HG02571 (cell line): ENCODE measurements at regions not wholly inside any gene's neighbourhood (a gene's known extent, or its start where the extent isn't known, plus 50 kb on each side); places are given as distances from the start of the nearest gene placed in this dataset.
A peak's percentile ranks its signal among the peaks of the same experiment; 100 is the strongest.

ENCODE experiments used
- ATAC-seq: cut with Tn5 transposase; IDR thresholded peaks from one replicate; pipeline ENCODE4 v1.9.1; 2021; ENCODE audit warnings: mild to moderate bottlenecking, moderate library complexity; ENCODE audit not compliant: unreplicated experiment

GRCh38 chr4:161133586-161134276 lies 1030.1 kb downstream of the FSTL5 start:
- no peak for ATAC-seq

GRCh38 chr4:161132715-161133425 lies 1030.9 kb downstream of the FSTL5 start:
- peak; percentile 93 for ATAC-seq

- ATAC-seq, result no peak
Measured at GRCh38 chr4:161121451-161121850, 1042.3 kb downstream of the FSTL5 start.

DNA sequence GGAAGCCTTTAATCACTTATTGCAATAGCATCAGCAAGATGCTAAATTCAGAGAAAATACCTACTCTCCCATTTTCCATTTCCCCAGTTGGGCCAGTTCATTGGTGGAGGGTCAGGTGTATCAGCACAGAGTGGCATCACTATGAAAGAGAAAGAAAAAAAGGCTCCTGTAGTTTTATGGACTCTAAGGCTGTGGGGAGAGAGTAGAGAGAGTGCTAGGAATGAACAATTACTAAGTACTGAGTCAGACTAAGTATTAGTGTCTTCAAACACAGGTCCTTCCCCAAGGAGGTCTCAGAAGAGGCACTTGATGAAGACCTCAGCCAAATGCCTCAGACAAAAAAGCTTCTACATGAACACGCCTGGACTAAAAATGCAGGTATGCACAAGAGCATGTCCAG lies 1061.9 kb downstream of the FSTL5 start:
- no peak for ATAC-seq

DNA sequence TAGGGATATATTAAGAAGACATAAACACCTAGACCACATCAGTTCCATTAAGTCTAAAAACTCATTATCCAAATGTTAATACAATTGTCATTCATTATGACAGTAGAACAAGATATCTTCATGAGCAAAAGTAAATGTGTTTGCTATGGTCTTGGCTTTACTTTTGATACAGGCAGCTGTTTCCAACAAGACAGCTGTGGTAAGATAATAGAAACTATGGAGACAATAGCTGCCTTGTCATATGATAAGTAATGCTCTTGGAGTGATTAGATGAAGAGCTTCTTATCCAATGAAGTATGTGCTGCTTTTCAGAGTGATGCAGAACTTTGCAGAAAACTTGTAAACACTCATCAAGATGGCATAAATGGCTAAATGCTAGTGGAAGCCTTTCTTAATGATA lies 1066.0 kb downstream of the FSTL5 start:
- no peak for ATAC-seq

GRCh38 chr4:161061046-161061445 lies 1102.8 kb downstream of the FSTL5 start:
- ATAC-seq, result no peak
